DOHH2 (cell line): ENCODE measurements at regions not wholly inside any gene's neighbourhood (a gene's known extent, or its start where the extent isn't known, plus 50 kb on each side); places are given as distances from the start of the nearest gene placed in this dataset.

Source experiments
- EZH2phosphoT487 ChIP-seq: fragments of 200-600 bp; sonication (generic); IDR thresholded peaks from 2 replicates; pipeline ENCODE4 v1.6.1; 2017; ENCODE audit warnings: borderline replicate concordance, mild to moderate bottlenecking, antibody characterized with exemption, low read length, moderate library complexity, mixed read lengths
- TF ChIP-seq, protein P1 (sequence below): fragments of 200-600 bp; sonication (generic); IDR thresholded peaks from one replicate; pipeline ENCODE4 v1.5.1; 2014; ENCODE audit warnings: antibody characterized with exemption, mild to moderate bottlenecking, low read depth, low read length; ENCODE audit not compliant: poor library complexity, severe bottlenecking

DNA sequence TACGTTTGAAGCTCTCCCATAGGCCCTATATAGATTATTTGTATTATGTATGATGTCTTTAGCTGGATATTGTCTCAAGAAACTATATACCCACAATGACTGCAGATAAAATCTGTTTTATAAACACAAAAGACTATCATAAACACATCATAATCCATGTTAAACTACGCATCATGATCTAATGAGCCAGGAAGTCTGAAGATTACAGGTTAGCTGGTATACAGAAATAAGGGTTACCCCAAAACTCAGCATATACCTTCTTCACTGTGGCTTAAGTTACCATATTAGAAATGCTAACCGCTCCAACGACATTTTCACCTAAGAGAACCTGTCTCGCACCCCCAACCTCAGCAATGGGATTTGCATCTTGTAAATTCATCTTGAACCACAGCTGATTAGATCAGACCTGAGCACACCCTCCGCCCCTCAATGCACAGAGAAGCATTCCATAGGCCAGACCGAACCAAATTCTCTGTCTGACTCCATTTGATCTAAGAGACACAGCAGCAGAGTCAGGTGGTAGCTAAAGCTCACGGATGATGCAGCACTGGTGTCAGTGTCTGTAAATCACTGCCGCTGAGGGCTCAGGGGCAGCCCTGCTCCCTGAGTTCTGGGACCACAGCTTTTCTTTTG lies 124.9 kb downstream of the NPY start:
- TF ChIP-seq, protein P1, sequence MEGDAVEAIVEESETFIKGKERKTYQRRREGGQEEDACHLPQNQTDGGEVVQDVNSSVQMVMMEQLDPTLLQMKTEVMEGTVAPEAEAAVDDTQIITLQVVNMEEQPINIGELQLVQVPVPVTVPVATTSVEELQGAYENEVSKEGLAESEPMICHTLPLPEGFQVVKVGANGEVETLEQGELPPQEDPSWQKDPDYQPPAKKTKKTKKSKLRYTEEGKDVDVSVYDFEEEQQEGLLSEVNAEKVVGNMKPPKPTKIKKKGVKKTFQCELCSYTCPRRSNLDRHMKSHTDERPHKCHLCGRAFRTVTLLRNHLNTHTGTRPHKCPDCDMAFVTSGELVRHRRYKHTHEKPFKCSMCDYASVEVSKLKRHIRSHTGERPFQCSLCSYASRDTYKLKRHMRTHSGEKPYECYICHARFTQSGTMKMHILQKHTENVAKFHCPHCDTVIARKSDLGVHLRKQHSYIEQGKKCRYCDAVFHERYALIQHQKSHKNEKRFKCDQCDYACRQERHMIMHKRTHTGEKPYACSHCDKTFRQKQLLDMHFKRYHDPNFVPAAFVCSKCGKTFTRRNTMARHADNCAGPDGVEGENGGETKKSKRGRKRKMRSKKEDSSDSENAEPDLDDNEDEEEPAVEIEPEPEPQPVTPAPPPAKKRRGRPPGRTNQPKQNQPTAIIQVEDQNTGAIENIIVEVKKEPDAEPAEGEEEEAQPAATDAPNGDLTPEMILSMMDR = no peak
- TF ChIP-seq EZH2phosphoT487 = no peak
